AG04450 (cell line): ENCODE measurements at regions not wholly inside any gene's neighbourhood (a gene's known extent, or its start where the extent isn't known, plus 50 kb on each side); places are given as distances from the start of the nearest gene placed in this dataset.

ENCODE experiments used
- CTCF ChIA-PET: fragments of 300-600, 350-600 bp; formaldehyde crosslinking; extraction: SDS; loops from one replicate; lab custom pipeline; 2022; ENCODE audit warnings: antibody characterized with exemption, inconsistent platforms; lab: Charles Lee
- POLR2A ChIA-PET: fragments of 350-600 bp; formaldehyde crosslinking; extraction: SDS; loops from one replicate; lab custom pipeline; 2021; ENCODE audit warnings: antibody characterized with exemption, inconsistent platforms; lab: Yijun Ruan, JAX
- DNase-seq: peaks from one replicate; pipeline ENCODE4 v3.0.0-alpha.2; 2011; ENCODE audit warnings: low read depth, low spot score
- H3K27ac ChIP-seq: one replicate; pipeline ENCODE4 v1.5.1; 2012; ENCODE audit warnings: low read depth, low read length, control low read depth
- H3K27me3 ChIP-seq: one replicate; pipeline ENCODE4 v1.6.0; 2012; ENCODE audit warnings: low read length; ENCODE audit not compliant: control insufficient read depth, insufficient read depth
- H3K4me3 ChIP-seq: 2 replicates; pipeline ENCODE4 v1.5.1; 2011; ENCODE audit warnings: mild to moderate bottlenecking, low read depth, low read length, control low read depth
- H3K9me3 ChIP-seq: 2 replicates; pipeline ENCODE4 v1.5.1; 2012; ENCODE audit warnings: low read length; ENCODE audit not compliant: control insufficient read depth, insufficient read depth
- CTCF ChIP-seq: IDR thresholded peaks from 2 replicates; pipeline ENCODE4 v1.5.1; 2011; ENCODE audit warnings: low read depth, low read length, control low read depth, inconsistent platforms

- no peak for TF ChIP-seq CTCF
- Histone ChIP-seq H3K27me3 (no peaks in the 10 kb centered on the region), H3K27ac (no peak overlapping the region), H3K9me3 (no peaks in the 10 kb centered on the region), H3K4me3 (no peak overlapping the region)
- ChIA-PET POLR2A (no interaction called here), CTCF (interaction anchor here (1.5 kb wide), 1 partner anchor 24 kb away, joined by 4 read pairs; no protein-coding TSS in a partner anchor)
- no peak for DNase-seq
These were observed 178.7 kb downstream of the KDR start for GRCh38 chr4:54946741-54947140.

GRCh38 chr4:54945838-54946237 lies 179.6 kb downstream of the KDR start:
- ChIA-PET POLR2A (no interaction called here), CTCF (no interaction called here)
- Histone ChIP-seq H3K9me3 (no peaks in the 10 kb centered on the region), H3K27me3 (no peaks in the 10 kb centered on the region), H3K27ac (no peak overlapping the region), H3K4me3 (no peak overlapping the region)
- no peak for DNase-seq
- TF ChIP-seq CTCF, result no peak

GRCh38 chr4:54942721-54943120 lies 182.7 kb downstream of the KDR start:
- TF ChIP-seq CTCF, result no peak
- Histone ChIP-seq H3K27me3 (no peaks in the 10 kb centered on the region), H3K27ac (no peak overlapping the region), H3K4me3 (no peak overlapping the region), H3K9me3 (no peaks in the 10 kb centered on the region)
- CTCF ChIA-PET, result no interaction called here
- DNase-seq, result no peak
- POLR2A ChIA-PET, result no interaction called here

GRCh38 chr4:54941994-54942552 lies 183.3 kb downstream of the KDR start:
- no peaks in the 10 kb centered on the region for H3K9me3 ChIP-seq
- no peak overlapping the region for H3K27ac ChIP-seq
- TF ChIP-seq CTCF, result no peak
- ChIA-PET POLR2A (no interaction called here), CTCF (interaction anchor here (1.2 kb wide), 1 partner anchor 502 kb away, joined by 3 read pairs; no protein-coding TSS in a partner anchor)
- no peaks in the 10 kb centered on the region for H3K27me3 ChIP-seq
- no peak overlapping the region for H3K4me3 ChIP-seq
- no peak for DNase-seq

- ChIA-PET CTCF (interaction anchor here (1.2 kb wide), 1 partner anchor 501 kb away, joined by 3 read pairs; no protein-coding TSS in a partner anchor), POLR2A (no interaction called here)
- no peak overlapping the region for H3K4me3 ChIP-seq
These were observed 184.2 kb downstream of the KDR start for GRCh38 chr4:54940996-54941865.

More at GRCh38 chr4:54940996-54941865, 184.2 kb downstream of the KDR start:
- H3K27me3 ChIP-seq, result no peaks in the 10 kb centered on the region
- no peak for DNase-seq
- no peak for TF ChIP-seq CTCF
- no peaks in the 10 kb centered on the region for H3K9me3 ChIP-seq
- no peak overlapping the region for H3K27ac ChIP-seq
